ENCODE measurements at regions not wholly inside any gene's neighbourhood (a gene's known extent, or its start where the extent isn't known, plus 50 kb on each side); places are given as distances from the start of the nearest gene placed in this dataset.

DNA sequence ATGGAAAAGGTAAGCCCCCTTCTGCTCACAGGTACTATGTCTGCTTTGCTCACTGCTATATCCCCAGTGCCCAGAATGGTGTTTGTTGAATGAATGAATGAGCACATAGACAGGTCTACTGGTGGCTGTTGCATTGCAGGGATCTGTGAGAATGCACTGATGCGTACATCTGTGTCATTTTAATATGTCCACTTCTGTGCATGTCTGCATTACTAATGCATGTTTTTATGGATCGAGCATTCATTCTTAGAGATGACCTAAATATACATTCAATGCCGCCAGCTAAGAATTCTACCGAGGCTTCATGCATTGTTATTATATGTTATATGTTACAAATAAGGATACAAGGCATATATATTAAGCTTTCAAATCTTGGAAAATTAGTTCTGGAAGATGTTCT, 73.8 kb downstream of the SPRING1 start:
- Histone ChIP-seq H3K27ac (no peak overlapping the region), H3K9me3 (no peaks in the 10 kb centered on the region), H3K4me1 (peaks cover 24% of the 10 kb centered on the region), H3K4me2 (no peak overlapping the region), H3K4me3 (no peak overlapping the region)
- ATAC-seq (no peak), DNase-seq (ENCODE audit: low read depth in 1 of 2, low spot score in 1 of 2) (no peak), FAIRE-seq (no peak)
- WGBS (ENCODE audit: missing lambda C conversion rate), result 83% methylated on average over 4 of the region's 4 CpGs
- TF ChIP-seq HDAC2 (IDR thresholded peaks at IDR 0.05), result no peak
- TF ChIP-seq SMC3 (IDR thresholded peaks at IDR 0.05), result no peak
- TF ChIP-seq POLR2AphosphoS2 (conservative IDR thresholded peaks at IDR 0.05; ENCODE audit: low read length), result no peak
- TF ChIP-seq BHLHE40 (IDR thresholded peaks at IDR 0.05; ENCODE audit: low read depth, low read length), result no peak
- TF ChIP-seq TP53 (CRISPR knock-in tag; IDR thresholded peaks at IDR 0.05), result no peak
- TF ChIP-seq, protein P1, sequence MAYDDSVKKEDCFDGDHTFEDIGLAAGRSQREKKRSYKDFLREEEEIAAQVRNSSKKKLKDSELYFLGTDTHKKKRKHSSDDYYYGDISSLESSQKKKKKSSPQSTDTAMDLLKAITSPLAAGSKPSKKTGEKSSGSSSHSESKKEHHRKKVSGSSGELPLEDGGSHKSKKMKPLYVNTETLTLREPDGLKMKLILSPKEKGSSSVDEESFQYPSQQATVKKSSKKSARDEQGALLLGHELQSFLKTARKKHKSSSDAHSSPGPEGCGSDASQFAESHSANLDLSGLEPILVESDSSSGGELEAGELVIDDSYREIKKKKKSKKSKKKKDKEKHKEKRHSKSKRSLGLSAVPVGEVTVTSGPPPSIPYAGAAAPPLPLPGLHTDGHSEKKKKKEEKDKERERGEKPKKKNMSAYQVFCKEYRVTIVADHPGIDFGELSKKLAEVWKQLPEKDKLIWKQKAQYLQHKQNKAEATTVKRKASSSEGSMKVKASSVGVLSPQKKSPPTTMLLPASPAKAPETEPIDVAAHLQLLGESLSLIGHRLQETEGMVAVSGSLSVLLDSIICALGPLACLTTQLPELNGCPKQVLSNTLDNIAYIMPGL (CRISPR knock-in tag; IDR thresholded peaks at IDR 0.05; ENCODE audit: borderline replicate concordance), result no peak
- no peak for TF ChIP-seq MAZ (IDR thresholded peaks at IDR 0.05; ENCODE audit: borderline replicate concordance, low read depth, low read length)
- TF ChIP-seq, protein P2, sequence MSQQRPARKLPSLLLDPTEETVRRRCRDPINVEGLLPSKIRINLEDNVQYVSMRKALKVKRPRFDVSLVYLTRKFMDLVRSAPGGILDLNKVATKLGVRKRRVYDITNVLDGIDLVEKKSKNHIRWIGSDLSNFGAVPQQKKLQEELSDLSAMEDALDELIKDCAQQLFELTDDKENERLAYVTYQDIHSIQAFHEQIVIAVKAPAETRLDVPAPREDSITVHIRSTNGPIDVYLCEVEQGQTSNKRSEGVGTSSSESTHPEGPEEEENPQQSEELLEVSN (IDR thresholded peaks at IDR 0.05; ENCODE audit: borderline replicate concordance, low read depth), result no peak
- TF ChIP-seq JUN (IDR thresholded peaks at IDR 0.05), result no peak
- TF ChIP-seq EHF (CRISPR knock-in tag; IDR thresholded peaks at IDR 0.05), result no peak
- no peak for TF ChIP-seq ZNF302 (CRISPR knock-in tag; IDR thresholded peaks at IDR 0.05)
- TF ChIP-seq, protein P3, sequence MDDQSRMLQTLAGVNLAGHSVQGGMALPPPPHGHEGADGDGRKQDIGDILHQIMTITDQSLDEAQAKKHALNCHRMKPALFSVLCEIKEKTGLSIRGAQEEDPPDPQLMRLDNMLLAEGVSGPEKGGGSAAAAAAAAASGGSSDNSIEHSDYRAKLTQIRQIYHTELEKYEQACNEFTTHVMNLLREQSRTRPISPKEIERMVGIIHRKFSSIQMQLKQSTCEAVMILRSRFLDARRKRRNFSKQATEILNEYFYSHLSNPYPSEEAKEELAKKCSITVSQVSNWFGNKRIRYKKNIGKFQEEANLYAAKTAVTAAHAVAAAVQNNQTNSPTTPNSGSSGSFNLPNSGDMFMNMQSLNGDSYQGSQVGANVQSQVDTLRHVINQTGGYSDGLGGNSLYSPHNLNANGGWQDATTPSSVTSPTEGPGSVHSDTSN (IDR thresholded peaks at IDR 0.05), result no peak
- no peak for TF ChIP-seq HOXB5 (CRISPR knock-in tag; IDR thresholded peaks at IDR 0.05)
- TF ChIP-seq, protein P4, sequence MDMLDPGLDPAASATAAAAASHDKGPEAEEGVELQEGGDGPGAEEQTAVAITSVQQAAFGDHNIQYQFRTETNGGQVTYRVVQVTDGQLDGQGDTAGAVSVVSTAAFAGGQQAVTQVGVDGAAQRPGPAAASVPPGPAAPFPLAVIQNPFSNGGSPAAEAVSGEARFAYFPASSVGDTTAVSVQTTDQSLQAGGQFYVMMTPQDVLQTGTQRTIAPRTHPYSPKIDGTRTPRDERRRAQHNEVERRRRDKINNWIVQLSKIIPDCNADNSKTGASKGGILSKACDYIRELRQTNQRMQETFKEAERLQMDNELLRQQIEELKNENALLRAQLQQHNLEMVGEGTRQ (IDR thresholded peaks at IDR 0.05), result no peak
- ChIA-PET CTCF (interaction anchor here (0.8 to 1.5 kb wide), 3 partner anchors 9 to 77 kb away, joined by 3 to 4 read pairs (median 4); no protein-coding TSS in a partner anchor), POLR2A (no interaction called here)

DNA sequence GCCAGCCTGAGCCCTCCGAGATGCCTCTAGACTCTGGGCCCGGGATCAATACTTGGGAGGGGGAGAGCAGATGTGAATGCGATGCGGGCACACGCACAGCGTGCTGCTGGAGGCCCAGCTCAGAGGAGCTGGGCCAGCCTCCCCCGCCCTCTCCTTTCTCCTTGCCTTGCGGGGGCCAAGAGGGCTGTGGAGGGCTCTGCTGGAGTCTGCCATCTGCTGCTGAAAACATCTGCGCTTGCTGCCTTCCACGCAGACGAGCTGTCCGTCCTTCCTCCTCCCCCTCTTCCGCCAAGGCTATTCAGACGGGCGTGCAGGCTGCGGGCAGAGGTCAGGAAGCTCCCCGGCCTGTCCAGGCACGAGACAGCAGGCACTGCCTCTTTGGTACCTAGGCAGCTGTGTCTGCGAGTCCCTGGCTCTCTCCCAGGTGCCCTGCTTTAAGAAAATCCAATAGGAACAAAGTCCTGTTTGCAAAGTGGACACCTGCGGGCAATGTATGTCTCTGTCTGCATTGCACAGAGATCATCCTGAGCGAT, 75.2 kb downstream of the SPRING1 start:
- Histone ChIP-seq H3K4me1 (peaks cover 34% of the 10 kb centered on the region), H3K27ac (peak overlapping the region in 1 of 2 experiments; percentile 40; a peak in 1 of 6 replicates), H3K4me2 (peak overlapping the region; percentile 43), H3K9me3 (no peaks in the 10 kb centered on the region), H3K4me3 (no peak overlapping the region)
- CTCF ChIA-PET, result interaction anchor here (0.8 kb wide), 1 partner anchor 427 kb away, joined by 4 read pairs; no protein-coding TSS in a partner anchor
- POLR2A ChIA-PET, result no interaction called here
- WGBS (ENCODE audit: missing lambda C conversion rate), result 63% methylated on average over 21 of the region's 21 CpGs
- DNase-seq (ENCODE audit: low read depth in 1 of 2, low spot score in 1 of 2), result no peak
- FAIRE-seq, result no peak
- ATAC-seq, result peak in 1 of 2 experiments; percentile 44; a peak in 3 of 6 replicates
- TF ChIP-seq RAD21 (conservative IDR thresholded peaks at IDR 0.05 in 1 of 2, IDR thresholded peaks at IDR 0.05 in 1 of 2) (no peak), EP300 (IDR thresholded peaks at IDR 0.05) (no peak), MYC (IDR thresholded peaks at IDR 0.05; ENCODE audit: borderline replicate concordance, low read length) (no peak), CHD2 (IDR thresholded peaks at IDR 0.05; ENCODE audit: low read length, partially characterized antibody) (no peak), NR3C1 (IDR thresholded peaks at IDR 0.05) (no peak), RCOR1 (IDR thresholded peaks at IDR 0.05; ENCODE audit: low read depth, low read length) (no peak), ZFP36 (IDR thresholded peaks at IDR 0.05; ENCODE audit: borderline replicate concordance, partially characterized antibody) (no peak), JUN (IDR thresholded peaks at IDR 0.05) (no peak), TFCP2L1 (CRISPR knock-in tag; IDR thresholded peaks at IDR 0.05) (no peak), HEYL (CRISPR knock-in tag; IDR thresholded peaks at IDR 0.05) (no peak), CBX2 (IDR thresholded peaks at IDR 0.05; ENCODE audit: borderline replicate concordance, low read depth) (no peak), HOXB13 (CRISPR knock-in tag; IDR thresholded peaks at IDR 0.05; ENCODE audit: low read depth) (no peak), PHF8 (IDR thresholded peaks at IDR 0.05; ENCODE audit: borderline replicate concordance, low read depth) (no peak), POLR2A (IDR thresholded peaks at IDR 0.05; ENCODE audit: low read length) (no peak)
- TF ChIP-seq, protein P1 (CRISPR knock-in tag; IDR thresholded peaks at IDR 0.05; ENCODE audit: borderline replicate concordance), result no peak
- TF ChIP-seq, protein P5, sequence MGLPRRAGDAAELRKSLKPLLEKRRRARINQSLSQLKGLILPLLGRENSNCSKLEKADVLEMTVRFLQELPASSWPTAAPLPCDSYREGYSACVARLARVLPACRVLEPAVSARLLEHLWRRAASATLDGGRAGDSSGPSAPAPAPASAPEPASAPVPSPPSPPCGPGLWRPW (IDR thresholded peaks at IDR 0.05), result no peak
